Calu3 (cell line): ENCODE measurements at regions not wholly inside any gene's neighbourhood (a gene's known extent, or its start where the extent isn't known, plus 50 kb on each side); places are given as distances from the start of the nearest gene placed in this dataset.

Experiments used
- BruUV-seq: library from RNA; stranded (reverse); fragments of 400-500 nt; replicated peaks from 2 replicates; lab custom pipeline; 2021; lab: Mats Ljungman, UMichigan
- CTCF ChIA-PET: fragments of 300-600 bp; sonication (Branson Sonifier 250); formaldehyde crosslinking; loops from one replicate; lab custom pipeline; 2022; ENCODE audit warnings: antibody characterized with exemption; lab: Charles Lee
- DNase-seq: peaks from one replicate; pipeline ENCODE4 v3.0.0; 2022
- H3K27ac Mint-ChIP-seq: one replicate; pipeline ENCODE4 v1.8.0; 2022; ENCODE audit warnings: mixed read lengths; ENCODE audit not compliant: unreplicated experiment
- H3K27me3 Mint-ChIP-seq: one replicate; pipeline ENCODE4 v1.8.0; 2022; ENCODE audit warnings: mixed read lengths; ENCODE audit not compliant: unreplicated experiment
- H3K36me3 Mint-ChIP-seq: one replicate; pipeline ENCODE4 v1.8.0; 2022; ENCODE audit warnings: mild to moderate bottlenecking, moderate library complexity, mixed read lengths; ENCODE audit not compliant: insufficient read depth, unreplicated experiment
- H3K4me1 Mint-ChIP-seq: one replicate; pipeline ENCODE4 v1.8.0; 2022; ENCODE audit warnings: mild to moderate bottlenecking, low read depth, mixed read lengths; ENCODE audit not compliant: unreplicated experiment
- H3K4me3 Mint-ChIP-seq: one replicate; pipeline ENCODE4 v1.8.0; 2022; ENCODE audit warnings: mild to moderate bottlenecking, low read depth, moderate library complexity, mixed read lengths; ENCODE audit not compliant: unreplicated experiment
- H3K9me3 Mint-ChIP-seq: one replicate; pipeline ENCODE4 v1.8.0; 2022; ENCODE audit warnings: low read depth, mixed read lengths; ENCODE audit not compliant: unreplicated experiment
- intact Hi-C: fragments of 100-400 bp; cut with micrococcal nuclease; formaldehyde crosslinking; loops from one replicate; pipeline ENCODE4 v1.10.0; 2022; ENCODE audit not compliant: unreplicated experiment
- TF ChIP-seq, protein P1 (sequence below): fragments of 200-600 bp; IDR thresholded peaks from one replicate; pipeline ENCODE4 v1.8.0; 2022; ENCODE audit warnings: antibody characterized with exemption; ENCODE audit not compliant: unreplicated experiment

DNA sequence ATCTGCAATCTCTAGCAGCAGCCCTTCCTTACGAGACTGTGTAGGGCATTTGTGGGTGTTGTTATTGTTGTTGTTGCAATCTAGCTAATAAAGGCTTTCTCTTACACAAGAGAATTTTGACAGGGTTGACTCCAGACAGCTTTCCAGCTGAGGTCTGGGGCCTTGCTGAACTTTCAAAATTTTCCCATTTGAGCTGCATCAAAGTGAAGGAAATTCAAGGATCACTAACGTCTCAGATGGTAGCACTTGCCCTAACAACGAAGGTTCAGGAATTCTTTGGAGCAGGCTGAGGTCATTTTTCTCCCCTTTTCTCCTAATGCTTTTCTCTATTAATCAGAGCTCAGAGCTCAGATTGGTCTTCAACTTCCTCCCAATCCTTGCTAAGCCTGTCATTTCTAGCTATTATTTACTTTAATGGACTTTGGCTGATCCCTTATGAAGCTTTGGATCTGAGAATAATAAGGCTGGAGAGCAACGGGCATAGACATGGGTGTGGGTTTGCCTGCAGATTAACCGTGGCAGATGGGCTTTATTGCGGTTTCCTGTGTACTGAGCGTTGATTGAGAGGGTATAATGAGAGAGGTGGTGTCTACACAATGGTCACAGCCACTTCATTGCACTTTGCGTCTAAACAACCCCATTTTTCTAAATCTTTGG, 614.0 kb upstream of the AGTR1 start:
- Mint-ChIP-seq H3K36me3 (no peaks in the 10 kb centered on the region), H3K27ac (no peak overlapping the region), H3K4me1 (no peaks in the 10 kb centered on the region), H3K27me3 (no peaks in the 10 kb centered on the region), H3K4me3 (no peak overlapping the region), H3K9me3 (no peaks in the 10 kb centered on the region)
- TF ChIP-seq, protein P1, sequence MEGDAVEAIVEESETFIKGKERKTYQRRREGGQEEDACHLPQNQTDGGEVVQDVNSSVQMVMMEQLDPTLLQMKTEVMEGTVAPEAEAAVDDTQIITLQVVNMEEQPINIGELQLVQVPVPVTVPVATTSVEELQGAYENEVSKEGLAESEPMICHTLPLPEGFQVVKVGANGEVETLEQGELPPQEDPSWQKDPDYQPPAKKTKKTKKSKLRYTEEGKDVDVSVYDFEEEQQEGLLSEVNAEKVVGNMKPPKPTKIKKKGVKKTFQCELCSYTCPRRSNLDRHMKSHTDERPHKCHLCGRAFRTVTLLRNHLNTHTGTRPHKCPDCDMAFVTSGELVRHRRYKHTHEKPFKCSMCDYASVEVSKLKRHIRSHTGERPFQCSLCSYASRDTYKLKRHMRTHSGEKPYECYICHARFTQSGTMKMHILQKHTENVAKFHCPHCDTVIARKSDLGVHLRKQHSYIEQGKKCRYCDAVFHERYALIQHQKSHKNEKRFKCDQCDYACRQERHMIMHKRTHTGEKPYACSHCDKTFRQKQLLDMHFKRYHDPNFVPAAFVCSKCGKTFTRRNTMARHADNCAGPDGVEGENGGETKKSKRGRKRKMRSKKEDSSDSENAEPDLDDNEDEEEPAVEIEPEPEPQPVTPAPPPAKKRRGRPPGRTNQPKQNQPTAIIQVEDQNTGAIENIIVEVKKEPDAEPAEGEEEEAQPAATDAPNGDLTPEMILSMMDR = no peak
- intact Hi-C loops = no loop called here
- CTCF ChIA-PET = interaction anchor here (0.6 kb wide), 1 partner anchor 21 kb away, joined by 3 read pairs; no protein-coding TSS in a partner anchor
- no TSS peak for BruUV-seq
- no peak for DNase-seq

DNA sequence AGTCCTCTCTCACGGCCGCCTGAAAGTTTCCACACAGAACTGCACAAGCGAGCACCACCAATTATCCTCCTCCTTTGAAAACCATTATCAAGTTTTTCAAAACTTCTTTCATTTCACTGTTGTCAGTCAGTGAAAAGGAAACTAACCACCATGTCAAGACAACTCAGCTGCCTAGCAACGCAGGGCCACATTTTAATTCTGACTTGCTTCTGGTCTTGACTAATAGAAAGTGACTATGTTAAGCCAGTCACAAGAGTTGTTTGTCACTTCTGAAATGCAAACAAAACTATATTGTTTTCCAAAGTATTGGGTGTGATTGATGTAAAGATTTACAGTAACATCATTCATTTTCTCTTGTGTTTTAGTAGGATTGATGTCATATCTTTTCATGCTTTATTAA, 612.8 kb upstream of the AGTR1 start:
- no peaks in the 10 kb centered on the region for H3K36me3 Mint-ChIP-seq
- no peak overlapping the region for H3K4me3 Mint-ChIP-seq
- no peaks in the 10 kb centered on the region for H3K4me1 Mint-ChIP-seq
- TF ChIP-seq, protein P1 = no peak
- no peak for DNase-seq
- no peak overlapping the region for H3K27ac Mint-ChIP-seq
- intact Hi-C loops = no loop called here
- no peaks in the 10 kb centered on the region for H3K9me3 Mint-ChIP-seq
- CTCF ChIA-PET = no interaction called here
- H3K27me3 Mint-ChIP-seq = no peaks in the 10 kb centered on the region
- BruUV-seq = no TSS peak

DNA sequence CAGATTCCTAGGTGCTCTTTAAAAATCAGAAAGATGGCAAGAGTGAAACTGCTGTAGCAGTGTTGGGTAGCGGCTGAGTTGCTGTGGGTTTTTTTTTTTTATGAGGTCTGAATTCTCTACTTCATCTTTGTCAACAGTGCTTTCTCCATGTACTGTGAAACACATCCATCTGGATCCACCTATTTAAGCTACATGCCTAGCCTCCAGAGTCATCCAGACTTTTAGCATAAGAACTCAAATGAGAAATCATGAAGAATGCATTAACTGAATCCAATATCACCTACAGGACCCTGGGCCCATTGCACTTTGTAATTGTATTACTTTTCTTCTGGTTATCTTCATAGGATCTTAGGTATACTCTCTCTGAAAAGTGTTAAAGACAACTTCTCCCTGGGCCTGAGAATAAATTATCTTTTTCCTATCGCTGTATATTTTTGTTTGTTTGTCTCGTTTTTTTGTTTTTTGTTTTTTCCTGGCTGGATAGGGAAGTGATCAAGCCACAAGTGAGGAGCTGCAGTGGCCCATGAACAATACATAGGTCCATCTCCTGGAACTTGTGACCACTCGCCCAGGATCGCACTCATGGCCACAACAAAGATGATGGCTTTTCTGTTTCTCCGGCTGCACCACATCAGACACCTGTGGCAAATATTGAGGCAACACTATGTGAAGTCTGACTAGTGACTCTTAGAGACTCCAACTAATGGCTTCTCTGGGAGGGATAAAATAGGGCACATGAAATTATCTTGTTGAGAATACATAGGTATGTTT, 609.9 kb upstream of the AGTR1 start:
- no TSS peak for BruUV-seq
- CTCF ChIA-PET = interaction anchor here (0.7 kb wide), 1 partner anchor 389 kb away, joined by 5 read pairs; no protein-coding TSS in a partner anchor
- Mint-ChIP-seq H3K4me1 (no peaks in the 10 kb centered on the region), H3K27ac (no peak overlapping the region), H3K36me3 (no peaks in the 10 kb centered on the region), H3K9me3 (no peaks in the 10 kb centered on the region), H3K4me3 (no peak overlapping the region), H3K27me3 (no peaks in the 10 kb centered on the region)
- TF ChIP-seq, protein P1 = no peak
- intact Hi-C loops = no loop called here
- DNase-seq = no peak

DNA sequence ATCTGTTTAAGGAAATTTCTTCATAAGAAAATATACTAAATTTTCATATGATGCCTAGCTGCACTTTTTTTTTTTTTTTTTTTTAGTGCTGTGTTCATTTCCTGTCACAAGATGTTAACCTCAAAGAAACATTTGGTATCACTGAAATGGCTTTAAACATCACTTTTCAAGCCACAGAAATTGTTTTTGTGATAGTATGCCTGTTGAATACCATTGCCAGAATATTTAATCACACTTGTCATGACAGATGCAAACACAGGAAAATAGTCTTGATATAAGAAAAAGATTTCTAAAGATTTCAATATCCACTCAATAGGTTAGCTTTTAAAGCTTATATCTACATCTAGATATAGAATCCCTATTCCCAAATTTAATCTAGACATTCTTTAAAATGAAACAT, 608.5 kb upstream of the AGTR1 start:
- CTCF ChIA-PET = interaction anchor here (0.6 kb wide), 1 partner anchor 66 kb away, joined by 4 read pairs; no protein-coding TSS in a partner anchor
- Mint-ChIP-seq H3K4me3 (no peak overlapping the region), H3K9me3 (no peaks in the 10 kb centered on the region), H3K36me3 (no peaks in the 10 kb centered on the region), H3K27ac (no peak overlapping the region), H3K27me3 (no peaks in the 10 kb centered on the region), H3K4me1 (no peaks in the 10 kb centered on the region)
- DNase-seq = no peak
- intact Hi-C loops = no loop called here
- TF ChIP-seq, protein P1 = no peak
- no TSS peak for BruUV-seq
